Neural crest cell (in vitro differentiated cells): ENCODE measurements at regions not wholly inside any gene's neighbourhood (a gene's known extent, or its start where the extent isn't known, plus 50 kb on each side); places are given as distances from the start of the nearest gene placed in this dataset.

Source experiments
- DNase-seq: peaks from one replicate; pipeline ENCODE4 v3.0.0; 2021; ENCODE audit warnings: low read depth, mixed read lengths, low spot score
- H3K27ac Mint-ChIP-seq: one replicate; pipeline ENCODE4 v1.8.0; 2021; ENCODE audit warnings: mild to moderate bottlenecking, mixed read lengths; ENCODE audit not compliant: unreplicated experiment
- H3K27me3 Mint-ChIP-seq: 2 replicates; pipeline ENCODE4 v1.8.0; 2021; ENCODE audit warnings: low read depth, mild to moderate bottlenecking, mixed read lengths
- H3K36me3 Mint-ChIP-seq: 2 replicates; pipeline ENCODE4 v1.8.0; 2021; ENCODE audit warnings: low read depth, mild to moderate bottlenecking, mixed read lengths
- H3K4me1 Mint-ChIP-seq: 2 replicates; pipeline ENCODE4 v1.8.0; 2021; ENCODE audit warnings: mixed read lengths
- H3K4me3 Mint-ChIP-seq: one replicate; pipeline ENCODE4 v1.8.0; 2021; ENCODE audit warnings: mild to moderate bottlenecking, mixed read lengths
- H3K9me3 Mint-ChIP-seq: 2 replicates; pipeline ENCODE4 v1.8.0; 2021; ENCODE audit warnings: mixed read lengths
- TF ChIP-seq, protein P1 (sequence below): fragments of 200-600 bp; sonication (generic); conservative IDR thresholded peaks from 2 replicates; pipeline ENCODE4 v1.5.0; 2021; ENCODE audit warnings: antibody characterized with exemption, mild to moderate bottlenecking

DNA sequence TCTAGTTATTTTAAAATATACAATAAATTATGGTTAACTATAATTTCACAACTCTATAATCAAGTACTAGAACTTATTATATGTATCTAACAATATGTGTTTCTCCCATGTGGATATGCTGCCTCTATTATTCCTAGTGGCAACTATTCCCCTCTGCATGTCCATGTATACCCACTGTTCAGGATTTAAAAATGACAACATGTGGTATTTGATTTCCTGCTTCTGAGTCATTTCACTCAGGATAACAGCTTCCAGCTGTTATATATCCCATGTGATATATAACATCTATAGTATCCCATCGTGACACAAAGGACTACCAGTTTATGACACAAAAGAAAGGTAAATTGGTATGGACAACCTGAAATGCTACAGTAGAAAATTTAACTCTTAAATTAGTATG, 167.4 kb upstream of the TACR3 start:
- no peak for DNase-seq
- Mint-ChIP-seq H3K27ac (no peak overlapping the region), H3K4me3 (no peak overlapping the region), H3K36me3 (no peaks in the 10 kb centered on the region), H3K27me3 (no peaks in the 10 kb centered on the region), H3K4me1 (no peaks in the 10 kb centered on the region), H3K9me3 (no peaks in the 10 kb centered on the region)
- TF ChIP-seq, protein P1, sequence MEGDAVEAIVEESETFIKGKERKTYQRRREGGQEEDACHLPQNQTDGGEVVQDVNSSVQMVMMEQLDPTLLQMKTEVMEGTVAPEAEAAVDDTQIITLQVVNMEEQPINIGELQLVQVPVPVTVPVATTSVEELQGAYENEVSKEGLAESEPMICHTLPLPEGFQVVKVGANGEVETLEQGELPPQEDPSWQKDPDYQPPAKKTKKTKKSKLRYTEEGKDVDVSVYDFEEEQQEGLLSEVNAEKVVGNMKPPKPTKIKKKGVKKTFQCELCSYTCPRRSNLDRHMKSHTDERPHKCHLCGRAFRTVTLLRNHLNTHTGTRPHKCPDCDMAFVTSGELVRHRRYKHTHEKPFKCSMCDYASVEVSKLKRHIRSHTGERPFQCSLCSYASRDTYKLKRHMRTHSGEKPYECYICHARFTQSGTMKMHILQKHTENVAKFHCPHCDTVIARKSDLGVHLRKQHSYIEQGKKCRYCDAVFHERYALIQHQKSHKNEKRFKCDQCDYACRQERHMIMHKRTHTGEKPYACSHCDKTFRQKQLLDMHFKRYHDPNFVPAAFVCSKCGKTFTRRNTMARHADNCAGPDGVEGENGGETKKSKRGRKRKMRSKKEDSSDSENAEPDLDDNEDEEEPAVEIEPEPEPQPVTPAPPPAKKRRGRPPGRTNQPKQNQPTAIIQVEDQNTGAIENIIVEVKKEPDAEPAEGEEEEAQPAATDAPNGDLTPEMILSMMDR, result no peak

DNA sequence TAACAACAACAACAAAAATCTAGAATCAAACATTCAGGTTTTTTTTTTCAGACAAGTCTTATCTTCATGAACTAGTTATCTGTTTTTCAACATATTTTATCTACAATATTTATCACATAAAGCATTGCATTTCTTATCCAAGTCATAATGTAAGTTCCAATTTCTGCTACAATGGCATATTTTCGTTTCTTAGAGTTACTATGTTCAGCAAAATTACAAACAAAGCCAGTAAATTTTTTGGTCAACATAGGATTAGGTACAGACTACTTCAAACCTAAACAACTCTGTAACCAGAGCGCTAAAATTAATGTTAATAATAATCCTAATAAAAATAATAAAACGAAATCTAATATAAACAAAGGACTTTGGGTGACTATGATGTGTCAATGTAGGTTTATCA, 165.4 kb upstream of the TACR3 start:
- no peaks in the 10 kb centered on the region for H3K4me1 Mint-ChIP-seq
- DNase-seq, result no peak
- no peaks in the 10 kb centered on the region for H3K27me3 Mint-ChIP-seq
- TF ChIP-seq, protein P1, result no peak
- H3K9me3 Mint-ChIP-seq, result no peaks in the 10 kb centered on the region
- no peaks in the 10 kb centered on the region for H3K36me3 Mint-ChIP-seq
- no peak overlapping the region for H3K27ac Mint-ChIP-seq
- H3K4me3 Mint-ChIP-seq, result no peak overlapping the region

DNA sequence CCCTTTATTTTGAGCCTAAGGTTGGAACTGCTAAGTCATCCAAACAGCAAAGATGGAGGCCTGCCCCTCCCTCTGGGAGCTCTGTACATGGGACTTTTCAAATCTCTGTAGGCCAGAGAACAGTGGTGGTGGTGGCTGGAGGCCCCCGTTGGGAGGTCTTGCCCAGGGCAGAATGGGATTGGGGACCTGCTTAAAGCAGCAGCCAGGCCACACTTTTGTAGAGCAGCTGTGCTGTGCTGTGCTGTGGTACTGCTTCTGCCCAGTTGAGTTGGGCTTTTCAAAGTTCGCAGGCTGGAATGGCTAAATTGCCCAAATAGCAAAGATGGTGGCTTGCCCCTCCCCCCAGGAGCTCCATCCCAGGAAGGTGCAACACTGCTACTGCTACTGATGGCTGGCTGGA, 147.5 kb upstream of the TACR3 start:
- TF ChIP-seq, protein P1, result no peak
- H3K4me3 Mint-ChIP-seq, result no peak overlapping the region
- H3K36me3 Mint-ChIP-seq, result no peaks in the 10 kb centered on the region
- H3K27me3 Mint-ChIP-seq, result no peaks in the 10 kb centered on the region
- DNase-seq, result no peak
- no peaks in the 10 kb centered on the region for H3K4me1 Mint-ChIP-seq
- peak overlapping the region; percentile 70 for H3K27ac Mint-ChIP-seq
- H3K9me3 Mint-ChIP-seq, result no peaks in the 10 kb centered on the region

DNA sequence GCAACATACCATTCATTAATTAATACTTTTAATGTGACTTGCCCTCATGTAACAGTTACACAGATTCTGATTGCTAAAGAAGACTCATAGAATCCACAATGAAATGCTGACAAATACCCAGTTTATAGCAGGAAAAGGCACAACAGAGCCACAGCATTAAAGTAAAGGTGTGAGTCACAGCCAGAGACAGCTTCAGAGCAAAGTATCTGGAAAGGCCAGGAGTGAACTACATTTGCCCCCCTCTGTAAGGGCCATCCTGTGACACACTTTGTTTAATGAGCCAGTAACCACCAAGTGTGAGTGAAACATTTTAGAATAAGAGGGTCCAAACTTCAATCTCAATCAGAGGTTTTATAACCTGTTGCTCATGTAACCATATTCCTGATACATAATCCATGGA, 133.8 kb upstream of the TACR3 start:
- Mint-ChIP-seq H3K4me1 (no peaks in the 10 kb centered on the region), H3K27ac (no peak overlapping the region), H3K36me3 (no peaks in the 10 kb centered on the region), H3K9me3 (peaks cover 4% of the 10 kb centered on the region), H3K4me3 (no peak overlapping the region), H3K27me3 (no peaks in the 10 kb centered on the region)
- TF ChIP-seq, protein P1, result no peak
- no peak for DNase-seq

DNA sequence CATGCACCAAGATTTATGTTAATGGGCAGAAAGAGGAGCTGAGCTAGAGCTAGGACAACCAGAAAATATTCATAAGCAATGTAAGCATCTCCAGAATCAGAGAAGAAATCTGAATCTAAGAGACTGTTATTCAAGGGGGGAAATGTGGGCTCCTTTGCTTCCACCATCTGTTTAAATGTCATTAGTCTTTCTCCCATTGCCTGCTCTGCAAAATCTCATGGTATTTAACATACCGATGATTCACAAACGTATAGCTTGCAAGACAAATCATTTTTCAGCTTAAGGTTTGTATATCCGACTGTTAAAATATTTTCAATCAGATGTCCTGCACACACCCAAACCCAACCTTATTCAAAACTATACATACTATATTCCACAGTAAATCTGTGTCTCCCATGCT, 133.4 kb upstream of the TACR3 start:
- H3K9me3 Mint-ChIP-seq, result peaks cover 4% of the 10 kb centered on the region
- TF ChIP-seq, protein P1, result no peak
- DNase-seq, result no peak
- no peak overlapping the region for H3K27ac Mint-ChIP-seq
- no peaks in the 10 kb centered on the region for H3K36me3 Mint-ChIP-seq
- no peaks in the 10 kb centered on the region for H3K27me3 Mint-ChIP-seq
- H3K4me1 Mint-ChIP-seq, result no peaks in the 10 kb centered on the region
- H3K4me3 Mint-ChIP-seq, result no peak overlapping the region

DNA sequence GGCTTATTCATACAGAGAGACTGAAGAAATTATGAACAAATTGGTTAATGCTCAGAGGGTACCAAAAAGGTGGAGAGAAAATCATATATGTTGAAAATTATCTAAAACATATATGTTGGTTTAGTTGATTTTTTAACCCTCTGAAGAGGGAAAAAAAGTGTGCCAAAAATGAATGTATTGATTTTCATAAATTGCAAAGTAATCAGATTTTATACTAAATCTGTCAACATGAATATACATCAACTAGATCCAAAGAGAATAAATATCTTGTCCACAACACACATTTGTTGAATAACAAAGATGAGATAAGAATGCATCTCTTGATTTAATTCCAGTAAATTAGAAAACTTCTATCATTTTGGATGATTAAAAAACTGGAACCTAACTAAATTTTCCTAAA, 125.3 kb upstream of the TACR3 start:
- Mint-ChIP-seq H3K27ac (no peak overlapping the region), H3K4me1 (no peaks in the 10 kb centered on the region), H3K36me3 (peaks cover 7% of the 10 kb centered on the region), H3K9me3 (peaks cover 19% of the 10 kb centered on the region), H3K4me3 (no peak overlapping the region), H3K27me3 (no peaks in the 10 kb centered on the region)
- TF ChIP-seq, protein P1, result no peak
- DNase-seq, result no peak
